Gastroesophageal sphincter (tissue), 4 donors: ENCODE measurements at regions not wholly inside any gene's neighbourhood (a gene's known extent, or its start where the extent isn't known, plus 50 kb on each side); places are given as distances from the start of the nearest gene placed in this dataset.

Source experiments
- ATAC-seq: fragments of 150-250 bp; one replicate; pipeline ENCODE4 v1.9.1; 2016; ENCODE audit warnings: mild to moderate bottlenecking, moderate library complexity
- H3K27ac ChIP-seq, 4 donors: fragments of 200-600 bp; sonication (generic) in 3 of 4; 1 replicate in 3 of 4; 2 replicates in 1 of 4; pipeline ENCODE4 v1.5.1; 2016 to 2019
- H3K27me3 ChIP-seq: fragments of 200-600 bp; sonication (generic); one replicate; pipeline ENCODE4 v1.5.1; 2019
- H3K36me3 ChIP-seq, 2 donors: fragments of 200-600 bp; sonication (generic); one replicate each; pipeline ENCODE4 v1.5.1; 2019; ENCODE audit warnings: control low read depth in 1 of 2
- H3K4me1 ChIP-seq, 3 donors: fragments of 200-600 bp; sonication (generic); 1 replicate in 2 of 3; 2 replicates in 1 of 3; pipeline ENCODE4 v1.5.1; 2016 to 2019; ENCODE audit warnings: control low read depth in 2 of 3
- H3K4me3 ChIP-seq, 2 donors: fragments of 200-600 bp; sonication (generic); one replicate each; pipeline ENCODE4 v1.5.1; 2019; ENCODE audit warnings: mild to moderate bottlenecking in 1 of 2, moderate library complexity in 1 of 2
- H3K9me3 ChIP-seq, 3 donors: fragments of 200-600 bp; sonication (generic); one replicate each; pipeline ENCODE4 v1.5.1; 2017 to 2019; ENCODE audit warnings: control low read depth in 2 of 3
- CTCF ChIP-seq, 4 experiments: fragments of 200-600 bp in 2 of 4; fragments of 450-650 bp in 2 of 4; sonication (generic) in 1 of 4; IDR thresholded peaks; one replicate each; pipeline ENCODE4 v1.5.1; 2017 to 2019; ENCODE audit warnings: antibody characterized with exemption in 4 of 4, mild to moderate bottlenecking in 2 of 4, moderate library complexity in 2 of 4
- EP300 ChIP-seq: sonication (generic); formaldehyde crosslinking; IDR thresholded peaks from one replicate; pipeline ENCODE4 v1.6.1; 2017; ENCODE audit warnings: antibody characterized with exemption, mild to moderate bottlenecking
- POLR2A ChIP-seq, 2 donors: fragments of 450-650 bp; IDR thresholded peaks; one replicate each; pipeline ENCODE4 v1.6.1; 2017; ENCODE audit warnings: antibody characterized with exemption in 2 of 2, mild to moderate bottlenecking in 2 of 2, moderate library complexity in 1 of 2
- POLR2AphosphoS5 ChIP-seq: sonication (generic); formaldehyde crosslinking; IDR thresholded peaks from one replicate; pipeline ENCODE4 v1.6.1; 2017; ENCODE audit warnings: antibody characterized with exemption
- WGBS, 2 donors: methylation state at CpG; one replicate each; pipeline ENCODE4 v1.1.5; 2018; ENCODE audit warnings: low coverage in 1 of 2; 5-methylcytosine and 5-hydroxymethylcytosine counted together

DNA sequence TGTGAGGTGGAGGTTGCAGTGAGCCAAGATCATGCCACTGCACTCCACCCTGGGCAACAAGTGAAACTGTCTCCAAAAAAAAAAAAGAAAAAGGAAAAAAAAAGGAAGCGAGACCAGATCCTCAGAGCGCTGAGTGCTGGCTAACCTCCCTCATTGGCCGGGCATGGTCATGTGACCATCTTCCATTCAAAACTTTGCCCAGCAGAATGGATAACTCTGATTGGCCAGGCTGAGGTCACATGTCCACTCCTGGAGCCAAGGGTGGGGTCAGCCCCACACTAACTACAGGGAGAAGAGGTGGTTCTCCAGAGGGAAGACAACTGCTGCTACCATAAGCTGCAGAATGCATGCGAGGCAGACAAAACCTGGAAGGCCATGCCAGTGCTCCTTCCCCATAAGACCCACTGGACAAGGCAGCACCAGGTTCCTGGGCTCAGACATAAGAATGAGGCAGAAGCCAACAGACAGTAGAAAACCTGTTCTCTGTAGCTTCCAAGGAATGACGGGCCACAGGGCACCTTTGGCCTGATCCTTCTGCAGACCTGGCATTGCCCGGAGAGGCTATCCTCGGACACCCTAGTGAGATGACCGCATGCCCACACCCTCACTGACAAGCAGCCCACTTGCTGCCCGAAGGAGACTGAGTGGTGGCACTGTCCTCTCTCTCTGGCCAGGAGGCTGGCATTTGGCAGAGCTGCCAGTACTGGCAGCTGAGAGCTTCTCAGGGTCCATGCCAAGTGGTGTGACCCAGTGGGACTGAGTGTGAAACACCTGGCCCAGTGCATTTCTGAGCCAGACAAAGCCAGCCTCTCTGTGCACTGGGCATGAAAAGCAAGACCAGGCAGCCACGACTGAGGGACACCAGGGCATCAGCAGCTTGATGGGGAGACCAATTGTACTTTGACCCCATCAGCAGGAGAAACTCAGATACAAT lies 311.9 kb upstream of the SULF2 start:
- WGBS, 2 donors = 95% methylated on average over 4 of the region's 10 CpGs; no CpG with 5 or more reads in 1 of the 2 donors
- no peaks in the 10 kb centered on the region for H3K27me3 ChIP-seq
- no peaks in the 10 kb centered on the region for H3K4me1 ChIP-seq
- no peaks in the 10 kb centered on the region for H3K36me3 ChIP-seq
- H3K9me3 ChIP-seq = no peaks in the 10 kb centered on the region
- ATAC-seq = no peak
- TF ChIP-seq POLR2AphosphoS5 (no peak), POLR2A (IDR thresholded peaks at IDR 0.05) (no peak), EP300 (no peak), CTCF (IDR thresholded peaks at IDR 0.05) (no peak)
- H3K4me3 ChIP-seq = no peak overlapping the region
- no peak overlapping the region for H3K27ac ChIP-seq

DNA sequence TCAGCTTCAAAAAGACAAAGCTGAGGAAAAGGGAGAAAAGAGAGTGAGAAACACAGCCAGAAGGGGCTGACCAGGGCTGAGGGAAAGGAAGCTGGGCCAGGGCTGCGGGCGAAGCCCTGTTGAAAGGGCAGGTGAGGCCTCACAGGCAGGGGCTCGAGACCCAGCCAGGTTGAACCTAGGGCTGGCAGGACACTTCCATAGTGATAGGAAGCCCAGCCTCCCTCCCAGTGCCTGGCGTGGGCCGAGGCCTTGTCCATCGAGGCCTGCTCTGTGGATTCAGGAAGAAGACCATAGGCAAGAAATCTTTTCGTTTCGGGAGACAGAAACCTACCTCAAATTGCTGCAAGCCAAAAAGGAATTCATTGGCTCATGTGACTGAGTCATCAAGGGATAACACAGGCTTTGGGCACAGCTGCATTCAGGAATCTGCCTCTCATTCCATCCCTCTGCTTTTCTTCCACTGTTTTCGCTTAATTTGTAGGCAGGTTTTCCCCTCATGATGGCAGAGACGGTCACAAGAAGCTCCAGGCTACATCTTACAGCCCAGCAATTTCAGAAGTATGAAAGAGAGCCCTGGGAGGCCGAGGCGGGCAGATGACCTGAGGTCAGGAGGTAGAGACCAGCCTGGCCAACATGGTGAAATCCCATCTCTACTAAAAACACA lies 311.1 kb upstream of the SULF2 start:
- Histone ChIP-seq H3K27me3 (no peaks in the 10 kb centered on the region), H3K36me3 (no peaks in the 10 kb centered on the region), H3K4me3 (no peak overlapping the region), H3K4me1 (no peaks in the 10 kb centered on the region), H3K27ac (no peak overlapping the region), H3K9me3 (no peaks in the 10 kb centered on the region)
- 92 to 95% methylated on average over 6 to 11 of the region's 12 CpGs for WGBS, 2 donors
- no peak for ATAC-seq
- no peak for TF ChIP-seq CTCF (IDR thresholded peaks at IDR 0.05)
- TF ChIP-seq POLR2A (IDR thresholded peaks at IDR 0.05) = no peak
- no peak for TF ChIP-seq EP300
- TF ChIP-seq POLR2AphosphoS5 = no peak

DNA sequence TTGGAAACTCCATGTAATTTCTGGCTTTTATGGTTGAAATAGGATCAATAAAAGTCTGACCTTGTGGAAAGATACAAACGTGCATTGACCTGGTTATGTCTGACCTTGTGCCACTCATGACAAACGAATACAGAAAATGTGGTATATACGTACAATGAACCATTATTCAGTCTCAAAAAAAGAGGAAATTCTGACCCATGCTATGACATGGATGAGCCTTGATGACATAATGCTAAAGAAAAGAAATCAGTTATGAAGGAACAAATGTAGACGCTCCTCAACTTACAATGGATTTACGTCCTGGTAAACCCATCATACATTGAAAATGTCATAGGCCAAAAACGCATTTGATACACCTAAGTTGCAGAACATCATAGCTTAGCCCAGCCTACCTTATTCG lies 309.7 kb upstream of the SULF2 start:
- 87 to 88% methylated on average over 7 of the region's 7 CpGs for WGBS, 2 donors
- Histone ChIP-seq H3K9me3 (no peaks in the 10 kb centered on the region), H3K36me3 (no peaks in the 10 kb centered on the region), H3K27ac (no peak overlapping the region), H3K27me3 (no peaks in the 10 kb centered on the region), H3K4me1 (no peaks in the 10 kb centered on the region), H3K4me3 (no peak overlapping the region)
- ATAC-seq = no peak
- TF ChIP-seq POLR2AphosphoS5 = no peak

DNA sequence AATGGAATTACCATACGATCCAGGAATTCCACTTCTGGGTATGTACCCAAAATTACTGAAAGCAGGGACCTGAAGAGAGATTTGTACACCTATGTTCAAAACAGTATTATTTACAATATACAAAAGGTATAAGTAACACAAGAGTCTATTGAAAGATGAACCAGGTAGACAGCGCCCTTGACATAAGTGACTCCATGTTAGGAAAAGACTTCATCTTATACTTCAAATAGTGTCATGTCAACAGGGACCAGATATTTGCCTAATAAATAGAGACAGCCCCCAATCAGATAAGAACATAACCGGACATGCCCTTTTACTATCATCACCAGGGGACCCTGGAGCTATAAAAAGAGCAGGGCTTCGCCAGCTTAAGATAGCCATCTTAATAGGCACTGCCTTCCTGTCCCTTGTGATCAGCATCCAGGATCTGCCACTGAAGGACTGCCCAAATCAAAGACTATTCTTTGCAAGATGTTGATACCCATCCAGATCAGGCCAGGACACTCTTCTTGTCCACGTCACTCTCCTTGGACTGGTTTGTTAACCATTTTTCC lies 309.0 kb upstream of the SULF2 start:
- TF ChIP-seq EP300 (no peak), CTCF (IDR thresholded peaks at IDR 0.05) (no peak), POLR2A (IDR thresholded peaks at IDR 0.05) (no peak)
- no peaks in the 10 kb centered on the region for H3K36me3 ChIP-seq
- whole genome bisulfite sequencing, 2 donors = 79 to 94% methylated on average over 4 to 5 of the region's 5 CpGs
- H3K4me3 ChIP-seq = no peak overlapping the region
- ATAC-seq = no peak
- H3K4me1 ChIP-seq = no peaks in the 10 kb centered on the region
- no peak overlapping the region for H3K27ac ChIP-seq
- H3K27me3 ChIP-seq = no peaks in the 10 kb centered on the region
- no peaks in the 10 kb centered on the region for H3K9me3 ChIP-seq

GRCh38 chr20:48092596-48093280 lies 307.5 kb upstream of the SULF2 start:
- Histone ChIP-seq H3K4me1 (no peaks in the 10 kb centered on the region), H3K9me3 (no peaks in the 10 kb centered on the region), H3K36me3 (no peaks in the 10 kb centered on the region), H3K27ac (no peak overlapping the region), H3K27me3 (no peaks in the 10 kb centered on the region), H3K4me3 (no peak overlapping the region)
- WGBS, 2 donors = 80 to 100% methylated on average over 1 to 4 of the region's 12 CpGs
- ATAC-seq = no peak
- TF ChIP-seq EP300 = no peak
